ENCODE measurements at regions not wholly inside any gene's neighbourhood (a gene's known extent, or its start where the extent isn't known, plus 50 kb on each side); places are given as distances from the start of the nearest gene placed in this dataset.
"Not testable (repeated sequence)": the region's sequence is repeated elsewhere in the genome, so short reads cannot be mapped to it uniquely, and the experiment has no call there.

- not testable (repeated sequence) for DNase-seq; H3K27ac Mint-ChIP-seq; H3K27me3 Mint-ChIP-seq; H3K4me1 Mint-ChIP-seq; H3K4me3 Mint-ChIP-seq; ATAC-seq (ENCODE audit: low read depth in 2 of 2)
- Mint-ChIP-seq H3K9me3 (peaks cover 0 to 58% (median 26%) of the 10 kb centered on the region in 7 donors), H3K36me3 (peaks cover 0 to 10% of the 10 kb centered on the region in 2 donors)
Measured at GRCh38 chr19:27419217-27419616, 1793.7 kb downstream of the UQCRFS1 start.

DNA sequence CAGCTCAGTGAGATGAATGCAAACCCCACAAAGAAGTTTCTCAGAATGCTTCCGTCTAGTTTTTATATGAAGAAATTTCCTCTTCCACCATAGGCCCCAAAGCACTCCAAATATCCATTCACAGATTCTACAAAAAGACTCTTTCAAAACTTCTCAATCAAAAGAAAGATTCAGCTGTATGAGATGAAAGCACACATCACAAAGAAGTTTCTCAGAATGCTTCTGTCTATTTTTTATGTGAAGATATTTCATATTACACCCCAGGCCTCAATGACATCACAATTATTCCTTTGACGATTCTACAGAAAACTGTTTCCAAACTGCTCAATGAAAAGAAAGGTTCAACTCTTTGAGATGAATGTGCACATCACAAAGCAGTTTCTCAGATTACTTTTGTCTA is 1819.4 kb downstream of the UQCRFS1 start:
- Mint-ChIP-seq H3K4me3 (no peak overlapping the region), H3K27ac (no peak overlapping the region), H3K27me3 (no peaks in the 10 kb centered on the region), H3K4me1 (no peaks in the 10 kb centered on the region), H3K9me3 (peaks cover 36 to 83% (median 68%) of the 10 kb centered on the region in 7 donors), H3K36me3 (peaks cover 4 to 9% of the 10 kb centered on the region in 2 donors)
- DNase-seq (no peak), ATAC-seq (ENCODE audit: low read depth in 2 of 2) (no peak)

GRCh38 chr19:27392027-27392632 is 1820.8 kb downstream of the UQCRFS1 start:
- no peak for DNase-seq
- Mint-ChIP-seq H3K9me3 (peaks cover 36 to 84% (median 66%) of the 10 kb centered on the region in 7 donors), H3K27ac (no peak overlapping the region), H3K27me3 (no peaks in the 10 kb centered on the region), H3K36me3 (peaks cover 7 to 9% of the 10 kb centered on the region in 2 donors), H3K4me1 (no peaks in the 10 kb centered on the region), H3K4me3 (no peak overlapping the region)
- ATAC-seq (ENCODE audit: low read depth in 2 of 2): no peak

DNA sequence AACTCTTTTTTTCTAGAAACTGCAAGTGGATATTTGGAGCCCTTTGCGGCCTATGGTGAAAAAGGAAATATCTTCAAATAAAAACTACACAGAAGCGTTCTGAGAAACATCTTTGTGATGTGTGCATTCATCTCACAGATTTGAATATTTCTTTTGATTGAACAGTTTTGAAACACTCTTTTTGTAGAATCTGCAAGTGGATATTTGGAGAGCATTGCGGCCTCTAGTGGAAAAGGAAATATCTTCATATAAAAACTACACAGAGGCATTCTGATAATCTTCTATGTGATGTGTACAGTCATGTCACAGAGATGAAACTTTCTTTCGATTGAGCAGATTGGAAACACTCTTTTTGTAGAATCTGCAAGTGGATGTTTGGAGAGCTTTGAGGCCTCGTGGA is 1833.6 kb downstream of the UQCRFS1 start:
- H3K27ac Mint-ChIP-seq, H3K4me3 Mint-ChIP-seq: not testable (repeated sequence)
- H3K9me3 Mint-ChIP-seq: peaks cover 11 to 63% (median 48%) of the 10 kb centered on the region in 7 donors

GRCh38 chr19:27369603-27370002 is 1843.3 kb downstream of the UQCRFS1 start:
- not testable (repeated sequence) for H3K27me3 Mint-ChIP-seq; H3K4me3 Mint-ChIP-seq; DNase-seq; ATAC-seq (ENCODE audit: low read depth in 2 of 2); H3K36me3 Mint-ChIP-seq; H3K4me1 Mint-ChIP-seq; H3K27ac Mint-ChIP-seq
- H3K9me3 Mint-ChIP-seq: peaks cover 24 to 76% (median 63%) of the 10 kb centered on the region in 7 donors

More for the DNA sequence above, 1833.6 kb downstream of the UQCRFS1 start:
- DNase-seq; H3K27me3 Mint-ChIP-seq; ATAC-seq (ENCODE audit: low read depth in 2 of 2); H3K4me1 Mint-ChIP-seq; H3K36me3 Mint-ChIP-seq: not testable (repeated sequence)

DNA sequence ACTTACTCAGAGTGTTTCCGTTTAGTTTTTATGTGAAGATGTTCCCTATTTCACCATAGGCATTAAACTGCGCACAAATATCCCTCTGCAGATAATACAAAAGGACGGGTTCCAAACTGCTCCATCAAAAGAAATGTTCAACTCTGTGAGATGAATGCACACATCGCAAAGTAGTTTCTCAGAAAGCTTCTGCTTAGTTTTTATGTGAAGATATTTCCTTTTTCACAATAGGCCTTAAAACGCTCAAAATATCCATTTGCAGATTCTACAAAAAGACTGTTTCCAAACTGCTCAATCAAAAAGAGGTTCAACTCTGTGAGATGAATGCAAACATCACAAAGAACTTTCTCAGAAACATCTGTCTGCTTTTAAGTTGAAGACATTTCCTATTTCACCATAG is 1850.5 kb downstream of the UQCRFS1 start:
- not testable (repeated sequence) for ATAC-seq (ENCODE audit: low read depth in 2 of 2); H3K4me1 Mint-ChIP-seq; H3K27ac Mint-ChIP-seq; H3K4me3 Mint-ChIP-seq; DNase-seq; H3K27me3 Mint-ChIP-seq
- H3K9me3 Mint-ChIP-seq: peaks cover 21 to 91% (median 83%) of the 10 kb centered on the region in 7 donors
- peaks cover 17 to 22% of the 10 kb centered on the region in 2 donors for H3K36me3 Mint-ChIP-seq

DNA sequence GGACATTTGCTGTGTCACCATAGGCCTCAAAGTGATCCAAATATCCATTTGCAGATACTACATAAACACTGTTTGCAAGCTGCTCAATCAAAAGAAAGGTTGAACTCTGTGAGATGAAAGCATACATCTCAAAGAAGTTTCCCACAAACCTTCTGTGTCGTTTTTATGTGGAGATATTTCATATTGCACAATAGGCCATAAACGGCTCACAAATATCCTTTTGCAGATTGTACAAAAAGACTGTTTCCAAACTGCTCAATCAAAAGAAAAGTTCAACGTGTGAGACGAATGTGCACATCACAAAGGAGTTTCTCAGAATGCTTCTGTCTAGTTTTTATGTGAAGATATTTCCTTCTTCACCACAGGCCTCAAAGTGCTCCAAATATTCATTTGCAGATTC is 1857.4 kb downstream of the UQCRFS1 start:
- not testable (repeated sequence) for H3K4me1 Mint-ChIP-seq; ATAC-seq (ENCODE audit: low read depth in 2 of 2); H3K27ac Mint-ChIP-seq; H3K27me3 Mint-ChIP-seq; H3K4me3 Mint-ChIP-seq; DNase-seq
- peaks cover 18 to 100% (median 96%) of the 10 kb centered on the region in 7 donors for H3K9me3 Mint-ChIP-seq
- H3K36me3 Mint-ChIP-seq: peaks cover 29 to 34% of the 10 kb centered on the region in 2 donors

Data from naive B cell (primary cell).